ENCODE measurements at regions not wholly inside any gene's neighbourhood (a gene's known extent, or its start where the extent isn't known, plus 50 kb on each side); places are given as distances from the start of the nearest gene placed in this dataset.

- TF ChIP-seq CTCF (IDR thresholded peaks at IDR 0.05): no peak
- no peak for TF ChIP-seq POLR2AphosphoS5 (IDR thresholded peaks at IDR 0.05; ENCODE audit: low read depth, low read length)
- no peak for TF ChIP-seq SIN3A (IDR thresholded peaks at IDR 0.05; ENCODE audit: borderline replicate concordance, insufficient read depth, low read depth, low read length)
- TF ChIP-seq REST (IDR thresholded peaks at IDR 0.05; ENCODE audit: insufficient read depth in 1 of 2, low read depth in 2 of 2, low read length in 1 of 2): no peak
These were observed 107.8 kb downstream of the ZIC4 start for GRCh38 chr3:147298511-147298982.
